ENCODE measurements at regions not wholly inside any gene's neighbourhood (a gene's known extent, or its start where the extent isn't known, plus 50 kb on each side); places are given as distances from the start of the nearest gene placed in this dataset.

GRCh38 chr2:59993726-59994125, 559.7 kb downstream of the BCL11A start:
- no peak for TF ChIP-seq POLR2AphosphoS5 (IDR thresholded peaks at IDR 0.05)
- no peak for TF ChIP-seq CTCF (IDR thresholded peaks at IDR 0.05; ENCODE audit: poor library complexity, severe bottlenecking)
- no peak for TF ChIP-seq REST (IDR thresholded peaks at IDR 0.05; ENCODE audit: borderline replicate concordance)
- no peak for TF ChIP-seq SMC3 (conservative IDR thresholded peaks at IDR 0.05; ENCODE audit: poor library complexity)
- no peak for TF ChIP-seq EZH2 (IDR thresholded peaks at IDR 0.05; ENCODE audit: borderline replicate concordance, insufficient read depth, low read length, poor library complexity, severe bottlenecking)
- no peak for TF ChIP-seq TAF1 (IDR thresholded peaks at IDR 0.05; ENCODE audit: low read depth)
- TF ChIP-seq EP300 (conservative IDR thresholded peaks at IDR 0.05; ENCODE audit: poor library complexity, severe bottlenecking), result no peak
- TF ChIP-seq RAD21 (conservative IDR thresholded peaks at IDR 0.05), result no peak
- TF ChIP-seq MXI1 (conservative IDR thresholded peaks at IDR 0.05; ENCODE audit: poor library complexity, severe bottlenecking), result no peak

GRCh38 chr2:59988341-59988740, 565.1 kb downstream of the BCL11A start:
- Histone ChIP-seq H3K79me2 (replicated peaks; ENCODE audit: insufficient read depth, low read length) (no peaks in the 10 kb centered on the region), H3K27me3 (ENCODE audit: insufficient read depth, low read depth, low read length) (no peaks in the 10 kb centered on the region), H4K20me1 (ENCODE audit: insufficient read depth) (no peaks in the 10 kb centered on the region), H3K27ac (ENCODE audit: low read length) (no peak overlapping the region), H3K9me3 (ENCODE audit: low read length) (no peaks in the 10 kb centered on the region), H3K9me2 (ENCODE audit: insufficient read depth, low read length) (no peaks in the 10 kb centered on the region), H3F3A (ENCODE audit: insufficient read depth, low read length, poor library complexity, severe bottlenecking) (no peaks in the 10 kb centered on the region), H3K4me3 (ENCODE audit: low read length) (no peak overlapping the region), H3K4me2 (ENCODE audit: low read length) (no peak overlapping the region), H2AFZ (ENCODE audit: low read depth, low read length) (no peak overlapping the region), H3K36me3 (ENCODE audit: insufficient read depth, low read length) (no peaks in the 10 kb centered on the region), H3K9ac (ENCODE audit: low read length) (no peak overlapping the region)
- no peak for TF ChIP-seq MXI1 (conservative IDR thresholded peaks at IDR 0.05; ENCODE audit: poor library complexity, severe bottlenecking)
- no peak for TF ChIP-seq REST (IDR thresholded peaks at IDR 0.05; ENCODE audit: borderline replicate concordance)
- TF ChIP-seq POLR2AphosphoS5 (IDR thresholded peaks at IDR 0.05), result no peak

More at GRCh38 chr2:59993726-59994125, 559.7 kb downstream of the BCL11A start:
- no peak overlapping the region for H3K27ac ChIP-seq (ENCODE audit: low read length)
- H4K20me1 ChIP-seq (ENCODE audit: insufficient read depth), result no peaks in the 10 kb centered on the region
- H3F3A ChIP-seq (ENCODE audit: insufficient read depth, low read length, poor library complexity, severe bottlenecking), result no peaks in the 10 kb centered on the region
- H3K9me3 ChIP-seq (ENCODE audit: low read length), result no peaks in the 10 kb centered on the region
- H2AFZ ChIP-seq (ENCODE audit: low read depth, low read length), result no peak overlapping the region
- H3K27me3 ChIP-seq (ENCODE audit: insufficient read depth, low read depth, low read length), result no peaks in the 10 kb centered on the region
- no peak overlapping the region for H3K4me3 ChIP-seq (ENCODE audit: low read length)
- H3K9me2 ChIP-seq (ENCODE audit: insufficient read depth, low read length), result no peaks in the 10 kb centered on the region
- H3K4me2 ChIP-seq (ENCODE audit: low read length), result no peak overlapping the region
- H3K36me3 ChIP-seq (ENCODE audit: insufficient read depth, low read length), result no peaks in the 10 kb centered on the region
- no peak overlapping the region for H3K9ac ChIP-seq (ENCODE audit: low read length)
- H3K79me2 ChIP-seq (replicated peaks; ENCODE audit: insufficient read depth, low read length), result no peaks in the 10 kb centered on the region
